GM23338 (cell line): ENCODE measurements at regions not wholly inside any gene's neighbourhood (a gene's known extent, or its start where the extent isn't known, plus 50 kb on each side); places are given as distances from the start of the nearest gene placed in this dataset.

Experiments
- ATAC-seq: fragments of 200-7000 bp; cut with Tn5 transposase; 3 replicates; pipeline ENCODE4 v1.9.1; 2020
- DNase-seq: peaks from one replicate; pipeline ENCODE4 v3.0.0-alpha.2; 2015; ENCODE audit warnings: low spot score
- H2AFZ ChIP-seq: fragments of 200-600 bp; sonication (generic); 2 replicates; pipeline ENCODE4 v1.8.0; 2016; ENCODE audit warnings: antibody characterized with exemption, mild to moderate bottlenecking, moderate library complexity
- H3F3A ChIP-seq: fragments of 200-600 bp; sonication (generic); replicated peaks from 2 replicates; pipeline ENCODE4 v1.8.0; 2017; ENCODE audit warnings: antibody characterized with exemption, mixed run types, low read depth
- H3K27ac ChIP-seq: fragments of 200-600 bp; sonication (generic); 2 replicates; pipeline ENCODE4 v1.6.1; 2016; ENCODE audit warnings: low read depth
- H3K27me3 ChIP-seq: fragments of 200-600 bp; sonication (generic); 2 replicates; pipeline ENCODE4 v1.8.0; 2016; ENCODE audit warnings: mild to moderate bottlenecking, mixed run types, moderate library complexity; ENCODE audit not compliant: insufficient read depth
- H3K36me3 ChIP-seq: fragments of 200-600 bp; sonication (generic); 2 replicates; pipeline ENCODE4 v1.8.0; 2016; ENCODE audit warnings: mild to moderate bottlenecking; ENCODE audit not compliant: insufficient read depth
- H3K4me1 ChIP-seq: fragments of 200-600 bp; sonication (generic); 2 replicates; pipeline ENCODE4 v1.8.0; 2016; ENCODE audit warnings: mild to moderate bottlenecking, moderate library complexity; ENCODE audit not compliant: insufficient read depth
- H3K4me2 ChIP-seq: fragments of 200-600 bp; sonication (generic); 2 replicates; pipeline ENCODE4 v1.7.1; 2017; ENCODE audit warnings: mixed run types
- H3K4me3 ChIP-seq: fragments of 200-600 bp; sonication (generic); 2 replicates; pipeline ENCODE4 v1.6.1; 2016; ENCODE audit warnings: mixed run types
- H3K79me2 ChIP-seq: fragments of 200-600 bp; sonication (generic); replicated peaks from 2 replicates; pipeline ENCODE4 v1.8.0; 2017; ENCODE audit warnings: mild to moderate bottlenecking; ENCODE audit not compliant: insufficient read depth
- H3K9me2 ChIP-seq: fragments of 200-600 bp; sonication (generic); 2 replicates; pipeline ENCODE4 v1.8.0; 2017; ENCODE audit not compliant: insufficient read depth
- H4K20me1 ChIP-seq: fragments of 200-600 bp; sonication (generic); replicated peaks from 2 replicates; pipeline ENCODE4 v1.8.0; 2017; ENCODE audit warnings: mild to moderate bottlenecking; ENCODE audit not compliant: insufficient read depth
- H3K27ac Mint-ChIP-seq: 2 replicates; pipeline ENCODE4 v1.8.0; 2020; ENCODE audit warnings: inconsistent platforms, mild to moderate bottlenecking, moderate library complexity, mixed read lengths
- H3K27me3 Mint-ChIP-seq: 3 replicates; pipeline ENCODE4 v1.8.0; 2022; ENCODE audit warnings: low read depth, mild to moderate bottlenecking, moderate library complexity, mixed read lengths, inconsistent platforms; ENCODE audit not compliant: insufficient read depth, poor library complexity
- H3K36me3 Mint-ChIP-seq: 3 replicates; pipeline ENCODE4 v1.8.0; 2021; ENCODE audit warnings: low read depth, mild to moderate bottlenecking, inconsistent platforms, moderate library complexity, mixed read lengths
- H3K4me1 Mint-ChIP-seq: 3 replicates; pipeline ENCODE4 v1.8.0; 2020; ENCODE audit warnings: mild to moderate bottlenecking, inconsistent platforms, mixed read lengths
- H3K4me3 Mint-ChIP-seq: 3 replicates; pipeline ENCODE4 v1.8.0; 2021; ENCODE audit warnings: moderate library complexity, mild to moderate bottlenecking, inconsistent platforms, mixed read lengths
- H3K9me3 Mint-ChIP-seq: 3 replicates; pipeline ENCODE4 v1.8.0; 2020; ENCODE audit warnings: moderate library complexity, mild to moderate bottlenecking, inconsistent platforms, mixed read lengths
- CREB1 ChIP-seq: fragments of 250-450 bp; sonication (Bioruptor Pico); IDR thresholded peaks from 2 replicates; pipeline ENCODE4 v1.5.0; 2020; ENCODE audit warnings: low read depth, mild to moderate bottlenecking, moderate library complexity
- EZH2phosphoT487 ChIP-seq: fragments of 200-600 bp; sonication (generic); IDR thresholded peaks from one replicate; pipeline ENCODE4 v1.8.1; 2018; ENCODE audit warnings: antibody characterized with exemption; ENCODE audit not compliant: unreplicated experiment
- JUNB ChIP-seq: IDR thresholded peaks from one replicate; pipeline ENCODE4 v1.6.1; 2016; ENCODE audit warnings: antibody characterized with exemption; ENCODE audit not compliant: unreplicated experiment
- NANOG ChIP-seq: IDR thresholded peaks from 2 replicates; pipeline ENCODE4 v1.6.1; 2016; ENCODE audit warnings: antibody characterized with exemption, borderline replicate concordance
- POLR2AphosphoS5 ChIP-seq: IDR thresholded peaks from 2 replicates; pipeline ENCODE4 v1.6.1; 2016; ENCODE audit warnings: antibody characterized with exemption, low read depth
- STAT1 ChIP-seq: IDR thresholded peaks from one replicate; pipeline ENCODE4 v1.6.1; 2016; ENCODE audit warnings: antibody characterized with exemption; ENCODE audit not compliant: unreplicated experiment
- ZNF331 ChIP-seq: fragments of 250-450 bp; sonication (Bioruptor Pico); IDR thresholded peaks from 2 replicates; pipeline ENCODE4 v1.5.0; 2020; ENCODE audit warnings: low read depth, mild to moderate bottlenecking, moderate library complexity
- TF ChIP-seq, protein P1 (sequence below): IDR thresholded peaks from 2 replicates; pipeline ENCODE4 v1.6.1; 2016; ENCODE audit warnings: antibody characterized with exemption
- TF ChIP-seq, protein P2 (sequence below): IDR thresholded peaks from one replicate; pipeline ENCODE4 v1.6.1; 2018; ENCODE audit warnings: antibody characterized with exemption; ENCODE audit not compliant: unreplicated experiment

DNA sequence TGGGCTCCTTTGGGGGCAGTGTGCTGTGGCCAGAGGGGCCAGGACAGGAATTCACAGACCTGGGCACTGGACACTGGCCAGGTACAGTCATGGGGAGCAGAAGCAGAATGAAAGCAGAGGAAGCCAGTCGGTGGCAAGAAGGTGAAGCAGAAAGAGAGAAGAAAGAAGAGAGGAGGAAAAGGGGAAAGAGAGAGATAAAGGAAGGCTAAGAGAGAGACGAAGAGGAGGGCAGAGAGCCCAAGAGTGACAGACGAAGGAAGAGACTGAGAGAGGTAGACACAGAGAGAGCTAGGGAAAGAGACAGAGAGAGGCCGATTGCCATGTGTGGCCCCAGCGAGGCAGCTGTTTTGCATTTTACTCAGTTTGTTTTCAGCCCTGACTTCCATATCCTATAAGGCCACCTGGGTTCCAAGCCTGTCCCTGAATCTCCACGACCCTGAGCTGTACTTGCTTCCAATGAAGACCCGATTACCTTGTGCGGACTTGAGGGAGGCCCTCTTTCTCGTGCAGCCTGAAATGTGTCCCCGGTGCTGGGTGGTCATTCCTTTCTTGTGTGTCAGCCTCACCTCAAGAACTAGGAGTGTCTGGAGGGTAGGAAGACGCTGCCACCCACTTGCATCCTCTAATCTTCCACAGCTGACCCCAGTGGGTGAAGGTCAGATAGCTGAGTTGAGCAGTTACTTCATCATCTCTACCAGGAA lies 73.9 kb downstream of the LSM3 start:
- H3K9me2 ChIP-seq = 0 out of 2 replicates have a peak, but pooled peaks cover 2% of the 10 kb centered on the region
- no peak overlapping the region for H3K4me3 ChIP-seq
- TF ChIP-seq, protein P1, sequence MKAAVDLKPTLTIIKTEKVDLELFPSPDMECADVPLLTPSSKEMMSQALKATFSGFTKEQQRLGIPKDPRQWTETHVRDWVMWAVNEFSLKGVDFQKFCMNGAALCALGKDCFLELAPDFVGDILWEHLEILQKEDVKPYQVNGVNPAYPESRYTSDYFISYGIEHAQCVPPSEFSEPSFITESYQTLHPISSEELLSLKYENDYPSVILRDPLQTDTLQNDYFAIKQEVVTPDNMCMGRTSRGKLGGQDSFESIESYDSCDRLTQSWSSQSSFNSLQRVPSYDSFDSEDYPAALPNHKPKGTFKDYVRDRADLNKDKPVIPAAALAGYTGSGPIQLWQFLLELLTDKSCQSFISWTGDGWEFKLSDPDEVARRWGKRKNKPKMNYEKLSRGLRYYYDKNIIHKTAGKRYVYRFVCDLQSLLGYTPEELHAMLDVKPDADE = no peak
- 0 out of 2 replicates have a peak, but pooled peaks cover 4% of the 10 kb centered on the region for H3K4me1 ChIP-seq
- Mint-ChIP-seq H3K4me3 (no peak overlapping the region), H3K27ac (no peak overlapping the region), H3K36me3 (no peaks in the 10 kb centered on the region), H3K9me3 (no peaks in the 10 kb centered on the region), H3K4me1 (peaks cover 2% of the 10 kb centered on the region; the same call in 2 of the 3 replicates), H3K27me3 (peaks cover 11% of the 10 kb centered on the region)
- no peak overlapping the region for H3K4me2 ChIP-seq
- ATAC-seq (no peak), DNase-seq (no peak)
- no peak overlapping the region for H2AFZ ChIP-seq
- no peaks in the 10 kb centered on the region for H3K79me2 ChIP-seq
- H3K27ac ChIP-seq = no peak overlapping the region
- H3F3A ChIP-seq = no peaks in the 10 kb centered on the region
- H3K27me3 ChIP-seq = no peaks in the 10 kb centered on the region
- no peaks in the 10 kb centered on the region for H3K36me3 ChIP-seq
- no peaks in the 10 kb centered on the region for H4K20me1 ChIP-seq

DNA sequence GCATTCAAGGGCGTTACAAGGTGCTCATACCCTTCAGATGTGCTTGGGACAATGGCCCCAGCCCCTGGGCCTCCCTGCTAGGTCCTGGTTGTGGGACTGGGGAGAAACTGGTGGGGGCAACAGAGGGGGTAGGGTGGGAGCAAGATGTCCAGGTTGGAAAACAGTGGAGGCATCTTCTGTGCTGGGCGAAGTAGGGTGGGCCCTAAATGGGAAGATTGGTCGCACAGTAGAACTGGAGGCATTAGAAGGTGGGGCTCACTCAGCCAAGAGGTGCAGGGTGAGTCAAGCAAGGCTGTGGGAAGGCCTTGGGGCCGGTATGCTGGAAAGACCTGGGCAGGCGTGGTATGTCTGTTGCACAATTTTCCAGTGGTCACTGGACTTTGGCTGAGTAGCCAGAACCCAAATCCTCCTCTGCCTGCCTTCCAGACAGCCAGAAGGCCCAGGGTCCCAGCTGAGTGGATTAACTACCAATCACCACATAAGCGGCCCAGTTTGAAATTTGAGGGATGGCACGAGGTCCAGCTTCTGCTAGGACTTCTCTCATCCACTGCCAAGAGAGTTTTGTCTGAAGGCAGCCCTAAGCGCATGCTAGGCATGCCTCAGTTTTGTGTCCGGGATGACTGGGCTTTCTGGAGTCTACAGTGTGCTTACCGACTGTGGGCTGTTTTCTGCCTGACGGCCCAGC lies 74.5 kb downstream of the LSM3 start:
- H3K4me3 Mint-ChIP-seq = no peak overlapping the region
- no peak for ATAC-seq
- H3K36me3 ChIP-seq = no peaks in the 10 kb centered on the region
- H3F3A ChIP-seq = no peaks in the 10 kb centered on the region
- no peak for TF ChIP-seq CREB1
- TF ChIP-seq JUNB = no peak
- TF ChIP-seq ZNF331 (CRISPR knock-in tag) = no peak
- no peak for TF ChIP-seq NANOG
- TF ChIP-seq EZH2phosphoT487 = no peak
- no peak for TF ChIP-seq STAT1
- TF ChIP-seq POLR2AphosphoS5 = no peak
- TF ChIP-seq, protein P2, sequence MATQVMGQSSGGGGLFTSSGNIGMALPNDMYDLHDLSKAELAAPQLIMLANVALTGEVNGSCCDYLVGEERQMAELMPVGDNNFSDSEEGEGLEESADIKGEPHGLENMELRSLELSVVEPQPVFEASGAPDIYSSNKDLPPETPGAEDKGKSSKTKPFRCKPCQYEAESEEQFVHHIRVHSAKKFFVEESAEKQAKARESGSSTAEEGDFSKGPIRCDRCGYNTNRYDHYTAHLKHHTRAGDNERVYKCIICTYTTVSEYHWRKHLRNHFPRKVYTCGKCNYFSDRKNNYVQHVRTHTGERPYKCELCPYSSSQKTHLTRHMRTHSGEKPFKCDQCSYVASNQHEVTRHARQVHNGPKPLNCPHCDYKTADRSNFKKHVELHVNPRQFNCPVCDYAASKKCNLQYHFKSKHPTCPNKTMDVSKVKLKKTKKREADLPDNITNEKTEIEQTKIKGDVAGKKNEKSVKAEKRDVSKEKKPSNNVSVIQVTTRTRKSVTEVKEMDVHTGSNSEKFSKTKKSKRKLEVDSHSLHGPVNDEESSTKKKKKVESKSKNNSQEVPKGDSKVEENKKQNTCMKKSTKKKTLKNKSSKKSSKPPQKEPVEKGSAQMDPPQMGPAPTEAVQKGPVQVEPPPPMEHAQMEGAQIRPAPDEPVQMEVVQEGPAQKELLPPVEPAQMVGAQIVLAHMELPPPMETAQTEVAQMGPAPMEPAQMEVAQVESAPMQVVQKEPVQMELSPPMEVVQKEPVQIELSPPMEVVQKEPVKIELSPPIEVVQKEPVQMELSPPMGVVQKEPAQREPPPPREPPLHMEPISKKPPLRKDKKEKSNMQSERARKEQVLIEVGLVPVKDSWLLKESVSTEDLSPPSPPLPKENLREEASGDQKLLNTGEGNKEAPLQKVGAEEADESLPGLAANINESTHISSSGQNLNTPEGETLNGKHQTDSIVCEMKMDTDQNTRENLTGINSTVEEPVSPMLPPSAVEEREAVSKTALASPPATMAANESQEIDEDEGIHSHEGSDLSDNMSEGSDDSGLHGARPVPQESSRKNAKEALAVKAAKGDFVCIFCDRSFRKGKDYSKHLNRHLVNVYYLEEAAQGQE = no peak
- peaks cover 2% of the 10 kb centered on the region; the same call in 2 of the 3 replicates for H3K4me1 Mint-ChIP-seq
- peaks cover 11% of the 10 kb centered on the region for H3K27me3 Mint-ChIP-seq
- H3K4me3 ChIP-seq = no peak overlapping the region
- no peak for DNase-seq
- 0 out of 2 replicates have a peak, but pooled peaks cover 4% of the 10 kb centered on the region for H3K4me1 ChIP-seq
- H3K27ac ChIP-seq = no peak overlapping the region
- H2AFZ ChIP-seq = no peak overlapping the region; the same call in 1 of the 2 replicates
- H3K79me2 ChIP-seq = no peaks in the 10 kb centered on the region
- H3K9me3 Mint-ChIP-seq = no peaks in the 10 kb centered on the region
- H4K20me1 ChIP-seq = no peaks in the 10 kb centered on the region
- H3K36me3 Mint-ChIP-seq = no peaks in the 10 kb centered on the region
- no peak overlapping the region for H3K27ac Mint-ChIP-seq
- H3K27me3 ChIP-seq = no peaks in the 10 kb centered on the region
- no peak overlapping the region for H3K4me2 ChIP-seq
- 0 out of 2 replicates have a peak, but pooled peaks cover 2% of the 10 kb centered on the region for H3K9me2 ChIP-seq
